HG03442 (cell line): ENCODE measurements at regions not wholly inside any gene's neighbourhood (a gene's known extent, or its start where the extent isn't known, plus 50 kb on each side); places are given as distances from the start of the nearest gene placed in this dataset.

Experiments used
- ATAC-seq: cut with Tn5 transposase; IDR thresholded peaks from one replicate; pipeline ENCODE4 v1.9.1; 2021; ENCODE audit warnings: mild to moderate bottlenecking, moderate library complexity; ENCODE audit not compliant: unreplicated experiment

DNA sequence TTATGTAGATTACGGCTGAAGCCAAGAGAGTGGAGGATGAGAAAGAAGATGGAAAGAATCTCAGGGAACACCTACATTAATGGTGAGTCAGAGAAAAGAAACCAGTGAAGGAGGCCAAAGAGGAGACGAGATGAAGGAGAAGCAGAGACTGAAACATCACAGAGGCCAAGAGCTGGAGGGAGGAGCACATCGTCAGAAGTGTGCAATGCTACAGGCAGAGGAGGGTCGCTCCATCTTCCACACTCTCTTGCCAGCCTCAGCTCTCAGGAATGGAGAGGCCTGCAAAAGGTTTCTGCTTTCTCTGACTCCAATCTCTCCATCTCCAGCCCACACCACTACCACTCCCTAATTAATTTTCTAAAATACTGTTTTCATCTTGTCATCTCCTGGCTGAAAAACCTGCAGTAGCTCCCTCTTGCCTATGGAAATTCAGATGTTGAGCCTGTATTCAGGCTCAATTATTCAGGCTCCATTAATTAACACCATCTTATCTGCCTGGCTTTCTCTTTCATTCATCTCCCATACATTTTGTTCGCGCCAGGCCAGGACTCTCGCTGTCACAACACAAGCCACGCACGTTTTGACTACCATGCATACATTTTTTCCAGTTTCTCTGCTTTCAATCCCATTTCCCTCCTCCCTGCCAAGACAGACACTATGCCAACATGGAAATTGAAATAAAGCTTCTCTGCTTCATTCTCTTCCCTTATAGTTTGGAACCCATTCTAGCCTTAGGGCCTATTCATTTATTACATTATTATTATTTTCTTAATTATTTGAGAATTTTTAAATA, 165.8 kb downstream of the INHBA start:
- ATAC-seq = no peak

DNA sequence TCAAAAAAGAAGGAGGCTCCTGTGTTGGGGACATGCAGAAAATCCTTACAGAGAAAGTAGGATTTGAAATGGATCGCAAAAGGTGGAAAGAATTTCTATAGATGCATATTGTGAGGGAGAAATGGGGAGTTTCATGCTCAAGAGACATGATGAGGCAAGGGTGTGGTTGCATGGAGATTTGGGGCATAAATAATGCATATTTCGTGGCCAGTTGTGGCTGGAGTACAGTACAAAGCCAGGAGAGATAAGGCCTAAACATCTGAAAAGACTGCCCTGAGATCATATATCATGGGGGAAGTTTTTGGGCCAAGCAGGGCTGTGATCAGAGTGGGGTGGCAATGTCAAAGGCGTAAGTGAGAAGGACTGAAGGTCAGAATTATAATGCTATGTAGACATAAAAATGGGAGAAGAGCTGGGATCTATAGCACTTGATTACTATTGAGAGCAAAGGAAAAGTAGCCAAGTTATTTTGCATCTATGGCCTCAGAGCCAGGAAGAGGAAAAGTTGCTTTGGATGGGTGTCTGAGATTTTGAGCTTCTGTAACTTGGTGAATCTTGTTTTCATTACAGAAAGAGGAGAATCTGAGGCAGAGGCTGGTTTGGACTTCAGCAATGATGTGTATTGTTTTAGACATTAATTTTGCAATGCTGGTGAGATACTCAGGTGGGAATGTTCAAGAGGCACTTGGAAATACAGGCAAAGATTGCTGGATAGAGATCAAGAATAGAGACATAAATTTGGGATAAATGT, 166.6 kb downstream of the INHBA start:
- no peak for ATAC-seq

DNA sequence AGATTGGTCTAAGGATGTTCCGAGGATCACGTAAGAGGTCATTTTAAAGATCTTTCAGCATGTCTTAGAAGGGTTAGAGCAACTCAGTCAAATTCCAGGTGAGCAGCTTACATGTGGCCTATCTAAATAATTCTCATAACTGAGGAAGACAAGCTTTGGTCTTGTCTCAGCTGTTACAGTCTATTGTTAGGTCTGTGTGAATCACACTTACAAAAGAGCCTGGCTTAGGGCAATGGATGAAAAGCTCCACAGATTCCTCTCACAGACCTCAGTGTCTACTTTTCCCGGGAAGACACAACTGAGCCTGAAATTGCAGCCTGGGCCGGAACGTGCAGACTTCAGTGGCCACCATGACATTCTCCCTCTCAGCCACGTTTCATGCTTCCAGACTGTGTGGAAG, 173.1 kb downstream of the INHBA start:
- no peak for ATAC-seq

DNA sequence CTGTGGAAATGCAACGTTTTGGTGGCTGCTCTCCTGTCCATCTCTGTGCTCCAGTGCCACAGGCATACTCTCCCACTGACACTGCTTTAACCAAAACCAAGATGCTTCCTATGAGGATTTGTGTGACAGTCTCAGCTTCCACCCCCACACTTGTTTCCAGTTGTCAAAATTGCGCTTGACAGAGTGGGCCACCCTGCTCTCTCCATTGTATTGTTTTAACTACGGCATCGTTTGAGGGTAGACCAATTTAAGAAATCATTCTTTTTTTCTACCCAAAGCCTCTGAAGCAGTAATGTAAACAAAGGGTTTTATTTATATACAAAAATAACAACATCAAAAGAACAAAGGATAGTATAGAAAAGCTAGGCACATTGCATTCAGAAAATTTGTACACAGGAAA, 178.0 kb downstream of the INHBA start:
- no peak for ATAC-seq

DNA sequence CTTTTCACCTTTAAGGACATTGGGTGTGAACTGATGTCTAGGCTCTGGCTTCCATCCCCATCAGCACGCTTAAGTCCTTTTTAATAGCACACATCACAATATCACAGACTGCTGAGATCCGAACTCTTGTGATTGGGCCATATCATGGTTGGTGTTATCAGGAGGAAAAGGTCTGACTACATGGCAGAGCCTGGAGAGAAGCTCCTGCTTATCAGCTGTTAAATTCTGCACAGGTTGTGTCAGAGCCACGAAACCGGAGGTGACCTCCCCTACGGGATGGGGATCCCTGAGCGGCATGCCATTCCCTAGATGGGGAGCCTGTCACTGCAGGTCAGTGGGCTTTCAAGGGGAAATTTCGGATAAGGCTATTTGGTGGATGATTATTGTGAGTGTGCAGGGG, 182.4 kb downstream of the INHBA start:
- no peak for ATAC-seq

DNA sequence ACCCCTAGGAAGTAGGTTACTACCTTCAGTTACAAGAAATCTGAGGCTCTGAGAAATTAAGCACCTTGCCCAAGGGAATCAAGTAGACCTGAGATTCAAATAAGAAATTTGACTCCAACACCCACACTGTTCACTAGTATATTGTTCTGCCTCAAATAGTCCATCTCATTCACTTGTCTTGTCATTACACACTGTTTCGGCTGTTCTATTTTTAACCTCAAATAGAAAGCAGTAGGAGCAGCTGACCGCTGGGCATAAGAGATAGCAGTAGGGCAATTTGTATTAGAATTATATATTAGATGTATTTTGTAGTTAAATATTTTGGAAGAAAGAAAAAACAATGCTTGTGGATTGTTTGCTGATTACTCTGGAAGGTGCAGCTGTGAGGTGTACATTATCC, 185.1 kb downstream of the INHBA start:
- ATAC-seq = no peak

DNA sequence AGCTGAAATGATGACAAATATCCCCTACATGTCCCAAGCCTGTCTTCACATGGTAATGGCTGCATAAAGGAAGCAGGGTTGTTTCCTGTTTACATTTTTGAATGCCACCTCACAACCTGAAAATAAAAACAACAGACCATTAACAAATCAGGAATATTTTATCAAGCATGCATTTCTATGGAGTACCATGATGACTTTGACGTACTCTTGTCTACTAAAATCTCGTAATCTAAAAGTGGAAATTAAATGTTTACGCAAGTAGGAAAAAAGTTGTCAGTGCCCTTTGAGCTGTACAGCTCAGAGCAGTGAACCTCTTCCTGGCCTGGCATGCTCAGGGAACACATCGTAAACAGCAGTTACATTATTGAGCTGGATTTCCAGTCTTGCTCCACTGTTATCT, 194.1 kb downstream of the INHBA start:
- ATAC-seq = no peak

DNA sequence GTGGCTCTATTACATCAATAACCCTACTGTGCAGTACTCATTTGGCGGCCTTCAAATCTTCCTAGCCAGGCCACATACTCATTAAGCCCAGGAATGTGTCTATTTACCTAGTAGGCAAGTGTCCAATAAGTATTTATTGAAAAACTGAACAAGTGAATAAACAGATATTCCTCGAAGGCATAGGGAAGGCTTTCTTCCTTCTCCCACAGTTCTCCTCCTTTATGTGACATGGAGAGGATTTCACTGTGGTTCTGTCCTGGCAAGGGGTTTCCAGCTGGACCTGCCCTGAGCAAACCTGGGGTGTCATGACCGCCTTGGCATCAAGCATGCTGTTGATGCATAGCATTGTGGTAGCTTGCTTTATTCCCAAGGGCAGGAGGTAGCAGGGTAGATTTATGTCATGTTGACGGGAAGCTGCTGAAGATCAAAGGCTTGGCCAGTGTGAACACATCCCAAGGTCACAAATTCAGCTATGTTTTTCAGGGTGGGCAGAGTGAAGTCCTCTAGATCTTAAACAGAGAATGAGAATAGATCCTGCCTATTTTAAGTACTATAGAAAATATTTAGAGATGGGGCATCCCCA, 195.1 kb downstream of the INHBA start:
- ATAC-seq = no peak

DNA sequence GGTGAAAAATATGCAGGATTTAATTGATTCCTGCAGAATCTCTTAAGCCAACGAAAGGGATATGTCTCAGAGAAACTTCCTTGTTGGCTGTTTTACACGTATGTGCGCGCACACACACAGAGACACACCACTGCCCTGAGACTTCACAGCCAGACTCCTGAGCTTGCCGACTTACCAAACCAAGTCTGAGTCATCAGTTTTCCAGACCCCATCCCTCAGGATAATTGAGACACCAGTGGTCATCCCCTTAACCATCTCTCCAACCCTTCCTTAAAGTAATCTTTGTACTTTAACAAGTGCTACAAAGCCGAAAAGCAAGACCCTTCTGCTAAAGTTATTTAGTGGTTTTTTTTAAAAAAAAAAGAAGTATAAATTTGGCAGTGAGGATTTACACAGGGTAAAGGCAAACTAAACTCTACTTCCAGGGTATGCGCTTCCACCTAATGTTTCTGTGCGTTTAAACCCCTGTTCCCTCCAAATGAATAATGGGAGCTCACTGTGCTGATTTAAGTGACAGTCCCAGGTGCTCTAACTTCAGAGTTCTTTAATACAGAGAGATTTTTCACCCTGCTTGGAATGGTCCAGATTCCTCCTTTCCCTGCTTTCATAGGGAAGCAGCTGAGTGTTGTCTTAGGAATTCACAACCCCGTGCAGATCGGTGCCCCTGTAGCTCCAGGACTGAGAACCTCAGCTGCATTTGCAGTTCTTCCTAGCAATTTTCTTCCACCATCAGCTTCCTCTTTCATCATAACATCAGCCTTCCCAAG, 198.5 kb downstream of the INHBA start:
- ATAC-seq = no peak

DNA sequence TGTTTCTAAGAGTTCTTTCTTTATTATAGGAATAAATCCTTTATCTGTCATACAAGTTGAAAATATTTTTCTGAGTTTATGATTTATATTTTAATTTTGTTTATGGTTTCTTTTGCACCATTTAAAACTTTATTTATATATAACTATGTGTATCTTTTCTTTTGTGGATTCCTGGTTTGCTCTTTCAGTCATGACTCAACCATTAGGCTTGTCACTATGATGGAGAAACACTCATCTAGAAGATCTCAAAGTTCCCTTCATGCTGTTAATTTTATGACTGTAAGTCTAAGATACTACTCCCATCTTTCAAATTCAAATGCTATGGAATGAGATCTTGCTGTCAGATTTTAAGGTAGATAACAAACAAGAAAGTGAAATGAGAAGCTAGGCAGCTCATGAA, 199.5 kb downstream of the INHBA start:
- ATAC-seq = no peak

DNA sequence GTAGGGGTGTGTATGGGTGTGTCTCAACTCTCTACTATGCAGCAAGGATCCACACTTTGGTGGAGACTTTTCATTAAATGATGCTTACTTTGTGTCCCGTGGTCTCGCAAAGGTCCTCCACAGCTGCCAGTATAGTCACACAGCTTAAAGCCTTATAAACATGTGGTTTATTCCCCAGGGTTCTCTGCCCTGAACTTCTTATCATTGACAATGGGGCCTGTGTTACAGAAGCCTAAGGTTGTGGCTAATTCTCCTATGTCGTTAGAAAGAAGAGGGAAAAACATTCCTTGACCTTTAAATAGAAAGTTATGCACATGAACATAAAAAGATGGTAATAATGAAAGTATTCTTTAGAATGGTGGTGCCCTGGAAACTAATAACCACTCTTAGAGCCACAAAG, 201.4 kb downstream of the INHBA start:
- no peak for ATAC-seq

DNA sequence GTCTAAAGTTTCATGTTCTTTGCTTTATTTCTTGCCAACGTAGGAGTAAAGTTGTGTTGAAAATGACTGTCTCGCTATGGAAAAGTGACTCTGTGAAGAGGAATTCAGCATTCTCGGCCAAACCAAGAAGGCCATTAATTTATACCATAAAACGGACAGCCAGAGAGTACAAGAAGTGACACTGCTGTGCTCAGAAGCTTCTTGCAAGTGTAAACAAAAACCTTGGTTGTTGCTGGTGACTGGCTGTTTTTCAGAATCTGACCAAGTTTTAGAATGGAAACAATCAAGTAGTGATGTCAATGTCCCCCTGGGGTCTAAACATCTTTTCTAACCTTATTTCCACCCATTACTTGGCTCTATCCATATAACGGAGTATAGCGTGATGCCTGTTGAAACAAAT, 201.9 kb downstream of the INHBA start:
- ATAC-seq = no peak

DNA sequence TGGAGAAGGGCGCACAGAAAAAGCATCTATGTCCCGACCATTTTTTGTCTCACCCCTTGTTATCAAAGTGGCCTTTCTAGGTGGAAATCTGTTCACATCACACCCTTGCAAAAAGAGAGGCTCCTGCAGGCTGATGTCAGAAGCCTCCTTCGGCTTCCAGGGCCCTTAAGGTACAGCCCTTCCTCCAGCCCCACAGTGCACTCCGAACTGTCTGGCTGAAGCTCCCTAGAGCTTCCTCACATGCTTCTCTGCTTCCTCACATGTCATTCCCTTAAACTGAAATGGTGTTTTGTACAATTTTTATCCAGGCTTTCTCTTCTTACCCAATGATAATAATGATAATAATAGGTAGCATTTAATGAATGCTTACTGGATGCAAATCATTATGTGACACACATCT, 210.3 kb downstream of the INHBA start:
- no peak for ATAC-seq

DNA sequence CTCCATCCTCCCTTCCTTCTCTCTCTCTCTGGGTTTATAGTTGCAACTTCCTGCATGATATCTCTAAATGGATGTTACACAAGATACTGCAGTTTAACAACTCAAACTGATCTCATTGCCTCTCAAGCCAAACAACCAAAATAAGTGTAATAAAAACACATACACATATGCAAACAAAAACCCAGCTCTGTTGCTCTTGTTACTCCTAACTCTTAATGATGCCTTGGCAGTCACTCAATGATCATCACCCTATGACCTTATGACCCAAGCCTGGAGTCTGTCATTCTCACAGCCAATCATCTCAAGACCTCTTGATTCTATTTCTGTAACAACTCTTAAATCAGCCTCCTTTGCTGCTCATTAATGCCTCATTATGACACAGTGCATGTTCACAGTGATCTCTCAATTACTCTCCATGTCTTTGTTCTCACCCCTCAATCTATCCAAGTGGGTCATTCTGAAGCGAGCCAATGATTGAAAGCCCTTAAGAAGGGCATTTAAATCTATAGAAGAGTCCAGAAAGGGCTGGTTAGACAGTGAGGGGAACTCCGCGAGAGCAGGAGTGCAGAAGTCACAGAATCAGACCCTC, 210.9 kb downstream of the INHBA start:
- ATAC-seq = no peak

DNA sequence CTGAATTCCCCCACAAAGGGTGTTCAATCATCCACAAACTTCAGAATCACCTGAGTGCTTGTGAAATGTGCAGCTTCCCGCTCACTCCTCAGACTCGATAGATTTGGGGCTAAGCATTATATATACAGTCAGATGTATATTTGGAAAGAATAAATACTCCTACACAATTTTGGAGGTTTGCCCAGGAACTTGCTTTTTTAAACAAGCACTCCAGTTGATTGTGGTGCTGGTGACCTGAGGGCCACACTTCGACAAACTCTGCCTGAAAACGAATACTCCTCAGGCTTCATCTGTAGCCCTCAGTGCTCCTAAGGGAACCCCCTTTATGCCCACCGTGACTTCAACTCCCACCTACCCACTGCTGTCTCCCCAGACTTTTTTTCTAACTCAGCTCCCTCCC, 211.6 kb downstream of the INHBA start:
- ATAC-seq = no peak

DNA sequence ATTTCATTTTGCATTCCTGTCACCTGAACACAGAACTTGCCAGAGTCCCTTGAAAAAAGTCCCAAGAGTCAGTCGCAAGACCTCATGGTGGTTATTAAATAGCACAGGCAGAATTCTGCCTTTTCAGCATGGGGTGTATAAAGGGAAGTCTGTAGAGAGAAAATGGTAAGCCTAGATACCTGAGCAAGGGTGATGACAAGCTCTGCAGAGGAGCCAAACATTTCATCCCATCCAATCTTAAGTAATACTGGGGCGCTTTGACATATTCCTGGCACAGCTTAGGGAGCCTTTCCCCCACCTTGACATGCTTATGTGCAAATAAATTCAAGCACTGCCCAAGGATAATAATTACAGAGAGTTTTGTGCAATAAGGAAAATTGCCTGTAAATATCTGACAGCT, 213.0 kb downstream of the INHBA start:
- no peak for ATAC-seq

DNA sequence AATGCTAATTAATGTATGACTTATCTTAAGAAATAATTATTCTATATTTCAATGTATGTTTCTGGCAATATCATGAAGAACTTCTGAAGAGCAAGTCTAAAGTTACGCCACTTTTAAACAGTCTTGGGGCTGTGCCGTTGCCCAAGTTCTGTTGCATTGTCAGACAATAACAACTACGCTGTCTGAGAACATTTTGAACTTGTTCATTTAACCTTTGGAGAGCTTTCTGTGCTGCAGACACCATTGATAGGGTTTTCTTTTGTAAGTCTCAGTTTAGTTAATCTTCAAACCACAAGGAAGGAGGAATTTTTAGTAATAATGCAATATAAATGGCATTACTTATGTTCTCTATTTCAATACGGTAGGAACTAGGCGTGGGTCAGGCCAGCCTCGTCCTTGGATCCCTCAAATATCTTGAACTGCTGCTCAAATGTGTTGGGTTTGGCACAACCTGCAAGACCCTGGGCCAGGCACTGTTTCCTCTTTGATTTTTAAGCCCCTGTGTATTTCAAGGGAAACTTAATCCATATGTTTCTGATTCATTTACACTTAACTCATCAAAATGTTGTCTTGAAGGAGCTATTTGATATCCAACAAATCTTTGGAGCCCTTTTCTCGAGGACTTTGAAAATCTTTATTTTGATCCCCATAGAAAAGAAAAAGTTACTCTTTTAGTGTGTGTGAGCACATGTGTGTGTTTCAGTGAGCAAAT, 215.5 kb downstream of the INHBA start:
- no peak for ATAC-seq

DNA sequence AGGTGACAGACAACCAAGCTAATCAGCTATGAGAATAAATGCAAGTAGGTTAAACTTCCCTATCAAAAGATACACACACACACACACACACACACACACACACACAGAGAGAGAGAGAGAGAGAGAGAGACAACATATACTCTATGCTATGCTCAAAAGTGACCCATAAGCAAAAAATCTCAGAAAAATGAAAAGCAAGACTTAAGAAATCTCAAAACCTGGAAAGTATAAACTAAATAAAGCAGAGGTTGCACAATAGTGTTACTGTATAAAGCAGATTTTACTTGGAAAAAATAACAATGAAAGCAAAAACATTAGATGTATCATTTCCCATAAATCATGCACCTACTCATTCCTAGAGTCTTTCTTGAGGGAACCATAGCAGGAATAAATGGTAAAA, 221.5 kb downstream of the INHBA start:
- ATAC-seq = no peak

DNA sequence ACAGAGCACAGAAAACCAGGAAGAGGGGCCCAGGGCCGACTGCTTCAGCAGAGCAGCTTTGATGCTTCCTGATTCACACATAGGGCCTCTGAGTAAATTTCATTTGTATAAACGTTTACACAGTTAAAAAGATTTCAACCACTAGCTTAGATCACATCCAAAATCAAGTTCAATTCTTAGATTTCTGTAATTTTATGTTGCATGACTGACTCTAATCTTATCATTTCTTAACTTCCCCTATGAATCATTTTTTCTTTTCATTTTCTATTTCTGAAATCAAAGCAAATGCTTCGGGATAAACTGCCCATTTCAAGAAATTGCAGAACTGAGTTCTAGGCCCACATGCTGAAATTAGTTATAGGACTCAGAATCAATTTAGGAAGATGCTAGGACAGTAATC, 224.7 kb downstream of the INHBA start:
- ATAC-seq = no peak

DNA sequence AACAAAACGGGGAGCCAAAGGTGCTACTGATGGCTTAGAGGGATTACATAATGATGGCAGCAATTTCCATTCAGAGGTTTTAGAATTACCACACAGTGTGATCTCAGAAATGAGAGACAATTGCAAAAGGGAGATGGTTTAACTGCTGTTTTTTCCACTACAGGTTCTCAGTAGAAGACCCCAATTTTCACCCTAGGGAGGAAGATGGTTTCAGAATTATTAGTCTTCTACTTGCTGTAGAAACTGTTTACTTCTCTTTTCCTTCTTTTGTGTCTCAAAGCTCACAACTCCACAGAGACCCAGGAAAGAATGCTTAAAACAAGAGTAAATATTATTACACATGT, 226.5 kb downstream of the INHBA start:
- ATAC-seq = peak; percentile 45
